ENCODE measurements at regions not wholly inside any gene's neighbourhood (a gene's known extent, or its start where the extent isn't known, plus 50 kb on each side); places are given as distances from the start of the nearest gene placed in this dataset.

DNA sequence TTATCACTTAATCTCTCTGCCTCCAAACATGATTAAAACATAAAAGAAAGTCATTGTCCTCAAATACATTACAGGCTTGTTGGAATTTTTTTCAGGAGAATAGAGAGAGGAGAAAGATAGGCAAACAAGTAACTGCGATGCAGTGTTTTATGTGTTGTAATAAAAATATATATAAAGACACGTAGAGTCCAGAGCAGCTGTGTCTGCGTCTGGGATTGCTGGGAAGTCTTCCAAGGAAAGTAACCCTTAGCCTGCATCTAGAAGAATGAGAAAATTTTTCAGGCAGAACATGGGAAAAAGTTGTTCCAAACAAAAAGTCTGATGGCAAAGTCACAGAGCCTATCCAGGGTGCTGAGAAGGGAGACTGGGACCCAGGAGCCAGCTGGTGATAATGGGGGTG is 91.8 kb upstream of the ST6GAL2 start:
- H3K4me1 ChIP-seq (ENCODE audit: insufficient read depth, low read length, poor library complexity, severe bottlenecking), result no peaks in the 10 kb centered on the region
- CTCF ChIA-PET (ENCODE audit: unreplicated experiment), result no interaction called here

DNA sequence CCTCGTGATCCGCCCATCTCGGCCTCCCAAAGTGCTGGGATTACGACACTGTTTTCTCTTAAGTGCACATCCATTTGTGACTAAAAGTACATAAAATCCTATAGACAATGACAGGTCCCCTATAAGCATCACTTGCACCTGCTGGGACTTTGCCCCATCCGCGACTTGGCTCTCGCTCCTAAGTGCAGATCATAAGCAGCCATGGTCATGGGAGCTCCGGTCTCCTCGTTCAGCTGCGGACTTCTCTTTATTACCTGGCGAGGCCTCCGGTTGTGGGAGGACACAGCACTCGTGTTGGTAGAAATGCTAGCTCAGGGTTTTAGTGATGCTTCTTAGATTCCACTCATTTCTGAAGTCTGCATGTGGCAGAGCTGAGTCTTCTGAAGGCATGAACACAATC is 92.7 kb upstream of the ST6GAL2 start:
- Histone ChIP-seq H3K9me2 (ENCODE audit: insufficient read depth, low read length) (no peaks in the 10 kb centered on the region), H2AFZ (ENCODE audit: low read length) (no peak overlapping the region), H3K9me3 (ENCODE audit: low read length) (no peaks in the 10 kb centered on the region), H3K79me2 (ENCODE audit: insufficient read depth, low read depth, low read length) (no peaks in the 10 kb centered on the region), H3K4me1 (ENCODE audit: insufficient read depth, low read length, poor library complexity, severe bottlenecking) (no peaks in the 10 kb centered on the region), H3K4me3 (ENCODE audit: low read depth, low read length, poor library complexity, severe bottlenecking) (no peak overlapping the region), H3K27ac (ENCODE audit: low read depth, low read length, poor library complexity, severe bottlenecking) (no peak overlapping the region), H3K36me3 (ENCODE audit: insufficient read depth, low read length) (no peaks in the 10 kb centered on the region), H4K20me1 (ENCODE audit: insufficient read depth, low read length) (no peaks in the 10 kb centered on the region), H3K4me2 (ENCODE audit: low read length) (no peak overlapping the region)
- ChIA-PET CTCF (ENCODE audit: unreplicated experiment) (no interaction called here), POLR2A (interaction anchor here (0.8 kb wide), 1 partner anchor 15 kb away, joined by 3 read pairs; no protein-coding TSS in a partner anchor)
- intact Hi-C loops (cut with micrococcal nuclease; ENCODE audit: unreplicated experiment), result no loop called here
- no peak for DNase-seq (ENCODE audit: low spot score)
- no TSS peak for BruUV-seq (replicated peaks)
- TF ChIP-seq, protein P1, sequence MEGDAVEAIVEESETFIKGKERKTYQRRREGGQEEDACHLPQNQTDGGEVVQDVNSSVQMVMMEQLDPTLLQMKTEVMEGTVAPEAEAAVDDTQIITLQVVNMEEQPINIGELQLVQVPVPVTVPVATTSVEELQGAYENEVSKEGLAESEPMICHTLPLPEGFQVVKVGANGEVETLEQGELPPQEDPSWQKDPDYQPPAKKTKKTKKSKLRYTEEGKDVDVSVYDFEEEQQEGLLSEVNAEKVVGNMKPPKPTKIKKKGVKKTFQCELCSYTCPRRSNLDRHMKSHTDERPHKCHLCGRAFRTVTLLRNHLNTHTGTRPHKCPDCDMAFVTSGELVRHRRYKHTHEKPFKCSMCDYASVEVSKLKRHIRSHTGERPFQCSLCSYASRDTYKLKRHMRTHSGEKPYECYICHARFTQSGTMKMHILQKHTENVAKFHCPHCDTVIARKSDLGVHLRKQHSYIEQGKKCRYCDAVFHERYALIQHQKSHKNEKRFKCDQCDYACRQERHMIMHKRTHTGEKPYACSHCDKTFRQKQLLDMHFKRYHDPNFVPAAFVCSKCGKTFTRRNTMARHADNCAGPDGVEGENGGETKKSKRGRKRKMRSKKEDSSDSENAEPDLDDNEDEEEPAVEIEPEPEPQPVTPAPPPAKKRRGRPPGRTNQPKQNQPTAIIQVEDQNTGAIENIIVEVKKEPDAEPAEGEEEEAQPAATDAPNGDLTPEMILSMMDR (conservative IDR thresholded peaks at IDR 0.05; ENCODE audit: low read length), result no peak
- no peak for TF ChIP-seq EZH2phosphoT487 (IDR thresholded peaks at IDR 0.05; ENCODE audit: borderline replicate concordance, low read depth, low read length)

More for the DNA sequence above, 91.8 kb upstream of the ST6GAL2 start:
- TF ChIP-seq, protein P1 (conservative IDR thresholded peaks at IDR 0.05; ENCODE audit: low read length), result no peak
- TF ChIP-seq EZH2phosphoT487 (IDR thresholded peaks at IDR 0.05; ENCODE audit: borderline replicate concordance, low read depth, low read length), result no peak
- POLR2A ChIA-PET, result no interaction called here
- Histone ChIP-seq H3K9me3 (ENCODE audit: low read length) (no peaks in the 10 kb centered on the region), H2AFZ (ENCODE audit: low read length) (no peak overlapping the region), H3K9me2 (ENCODE audit: insufficient read depth, low read length) (no peaks in the 10 kb centered on the region), H3K79me2 (ENCODE audit: insufficient read depth, low read depth, low read length) (no peaks in the 10 kb centered on the region), H3K27ac (ENCODE audit: low read depth, low read length, poor library complexity, severe bottlenecking) (no peak overlapping the region), H3K4me3 (ENCODE audit: low read depth, low read length, poor library complexity, severe bottlenecking) (no peak overlapping the region), H3K4me2 (ENCODE audit: low read length) (no peak overlapping the region), H4K20me1 (ENCODE audit: insufficient read depth, low read length) (no peaks in the 10 kb centered on the region), H3K36me3 (ENCODE audit: insufficient read depth, low read length) (no peaks in the 10 kb centered on the region)
- no peak for DNase-seq (ENCODE audit: low spot score)
- BruUV-seq (replicated peaks), result no TSS peak
- intact Hi-C loops (cut with micrococcal nuclease; ENCODE audit: unreplicated experiment), result no loop called here

DNA sequence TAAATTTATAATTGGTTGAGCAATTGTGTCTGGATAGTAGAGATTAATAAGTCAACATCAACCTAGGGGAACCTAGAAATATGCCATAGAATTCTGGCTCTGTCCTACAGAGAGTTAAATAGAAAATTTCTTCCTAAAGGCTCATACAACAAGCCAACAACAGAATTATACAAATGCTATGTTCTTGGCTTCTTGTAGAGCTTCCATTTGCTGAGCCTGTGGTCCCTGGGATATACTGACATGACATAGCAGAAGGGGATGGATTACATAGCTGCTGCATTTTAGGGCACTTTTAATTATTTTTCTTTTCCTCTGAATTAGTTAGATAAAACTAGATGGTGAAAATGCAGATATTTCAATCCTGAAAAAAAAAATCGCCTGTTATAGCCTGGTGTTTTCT is 95.5 kb upstream of the ST6GAL2 start:
- no peak for DNase-seq (ENCODE audit: low spot score)
- Histone ChIP-seq H3K79me2 (ENCODE audit: insufficient read depth, low read depth, low read length) (no peaks in the 10 kb centered on the region), H2AFZ (ENCODE audit: low read length) (no peak overlapping the region), H3K4me3 (ENCODE audit: low read depth, low read length, poor library complexity, severe bottlenecking) (no peak overlapping the region), H3K4me1 (ENCODE audit: insufficient read depth, low read length, poor library complexity, severe bottlenecking) (no peaks in the 10 kb centered on the region), H3K9me2 (ENCODE audit: insufficient read depth, low read length) (no peaks in the 10 kb centered on the region), H4K20me1 (ENCODE audit: insufficient read depth, low read length) (no peaks in the 10 kb centered on the region), H3K36me3 (ENCODE audit: insufficient read depth, low read length) (no peaks in the 10 kb centered on the region), H3K9me3 (ENCODE audit: low read length) (no peaks in the 10 kb centered on the region), H3K27ac (ENCODE audit: low read depth, low read length, poor library complexity, severe bottlenecking) (no peak overlapping the region), H3K4me2 (ENCODE audit: low read length) (no peak overlapping the region)
- intact Hi-C loops (cut with micrococcal nuclease; ENCODE audit: unreplicated experiment), result no loop called here
- POLR2A ChIA-PET, result interaction anchor here (0.7 to 1.7 kb wide), 2 partner anchors 10 to 40 kb away, joined by 3 to 4 read pairs; no protein-coding TSS in a partner anchor
- TF ChIP-seq, protein P1 (conservative IDR thresholded peaks at IDR 0.05; ENCODE audit: low read length), result no peak
- TF ChIP-seq EZH2phosphoT487 (IDR thresholded peaks at IDR 0.05; ENCODE audit: borderline replicate concordance, low read depth, low read length), result no peak
- CTCF ChIA-PET (ENCODE audit: unreplicated experiment), result no interaction called here
- BruUV-seq (replicated peaks), result no TSS peak
